Activated naive CD8-positive, alpha-beta T cell (primary cell): ENCODE measurements at regions not wholly inside any gene's neighbourhood (a gene's known extent, or its start where the extent isn't known, plus 50 kb on each side); places are given as distances from the start of the nearest gene placed in this dataset.
"Not testable (repeated sequence)": the region's sequence is repeated elsewhere in the genome, so short reads cannot be mapped to it uniquely, and the experiment has no call there.

Source experiments
- H3K27ac Mint-ChIP-seq: one replicate; pipeline ENCODE4 v1.8.0; 2021; ENCODE audit warnings: mixed read lengths
- H3K27me3 Mint-ChIP-seq: one replicate; pipeline ENCODE4 v1.8.0; 2021; ENCODE audit warnings: mixed read lengths
- H3K36me3 Mint-ChIP-seq: one replicate; pipeline ENCODE4 v1.8.0; 2021; ENCODE audit warnings: mixed read lengths
- H3K4me1 Mint-ChIP-seq: one replicate; pipeline ENCODE4 v1.8.0; 2021; ENCODE audit warnings: low read depth, mixed read lengths
- H3K4me3 Mint-ChIP-seq: one replicate; pipeline ENCODE4 v1.8.0; 2021; ENCODE audit warnings: mild to moderate bottlenecking, mixed read lengths
- H3K9me3 Mint-ChIP-seq: one replicate; pipeline ENCODE4 v1.8.0; 2021; ENCODE audit warnings: low read depth, mixed read lengths

DNA sequence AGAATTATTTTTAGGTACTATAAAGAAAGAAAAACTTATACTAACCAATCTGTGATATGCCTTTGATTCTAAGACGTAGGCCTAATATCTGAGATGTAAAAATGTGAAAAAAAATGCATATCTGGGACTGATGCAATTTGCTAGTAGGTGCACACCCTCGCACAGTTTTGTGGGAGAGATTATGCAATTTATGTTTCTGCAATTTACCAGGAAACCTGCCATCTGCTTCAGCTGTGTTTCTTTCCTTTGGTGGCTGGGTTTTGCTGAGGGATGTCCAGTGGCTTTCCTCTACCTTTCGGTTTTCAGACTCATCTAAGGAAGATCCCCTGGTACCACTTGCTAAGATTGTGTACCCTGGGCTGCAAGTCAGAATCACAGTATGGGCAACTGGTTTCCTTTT, 186.9 kb downstream of the ZFP64 start:
- H3K9me3 Mint-ChIP-seq = no peaks in the 10 kb centered on the region
- no peaks in the 10 kb centered on the region for H3K4me1 Mint-ChIP-seq
- H3K36me3 Mint-ChIP-seq = no peaks in the 10 kb centered on the region
- H3K27me3 Mint-ChIP-seq = peaks cover 8% of the 10 kb centered on the region
- H3K4me3 Mint-ChIP-seq = no peak overlapping the region
- H3K27ac Mint-ChIP-seq = no peak overlapping the region

DNA sequence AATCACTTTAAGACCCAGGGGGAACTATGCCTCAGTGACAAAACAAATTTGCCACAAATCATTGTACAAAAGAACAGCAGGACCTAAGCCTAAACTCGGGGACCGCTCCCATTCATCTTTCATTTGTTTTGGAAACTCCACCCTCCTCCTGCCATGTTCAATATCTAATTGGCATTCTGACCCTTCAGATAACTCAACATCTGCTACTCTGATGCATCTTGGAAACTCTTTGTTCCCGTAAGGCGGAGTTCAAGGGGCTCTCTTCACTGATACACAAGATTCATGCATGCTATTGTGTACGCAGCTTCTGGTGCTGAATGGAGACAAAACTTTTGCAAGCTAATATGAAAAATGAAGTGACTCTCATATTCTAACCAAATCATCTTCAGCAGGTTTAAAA, 187.6 kb downstream of the ZFP64 start:
- H3K9me3 Mint-ChIP-seq = no peaks in the 10 kb centered on the region
- H3K4me1 Mint-ChIP-seq = no peaks in the 10 kb centered on the region
- peaks cover 8% of the 10 kb centered on the region for H3K27me3 Mint-ChIP-seq
- no peaks in the 10 kb centered on the region for H3K36me3 Mint-ChIP-seq
- no peak overlapping the region for H3K27ac Mint-ChIP-seq
- H3K4me3 Mint-ChIP-seq = no peak overlapping the region

DNA sequence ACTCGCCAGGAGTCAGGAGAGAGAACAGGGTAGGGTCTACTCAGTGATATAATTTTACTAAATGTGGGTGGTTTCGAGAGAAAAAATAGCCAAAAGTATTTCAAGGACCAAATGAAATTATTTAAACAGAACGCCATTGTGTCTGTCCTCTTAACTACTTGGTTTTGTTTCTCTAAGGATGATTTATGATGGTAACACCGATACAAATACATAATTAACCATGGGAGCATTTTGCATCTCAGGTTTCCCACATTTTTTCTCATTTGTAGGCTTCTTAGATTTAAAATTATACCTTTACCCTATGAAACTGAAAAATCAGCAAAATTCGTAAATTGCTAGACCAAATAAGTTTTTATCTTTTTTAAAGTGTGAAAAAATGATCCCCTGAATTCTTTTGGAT, 188.2 kb downstream of the ZFP64 start:
- H3K4me3 Mint-ChIP-seq = no peak overlapping the region
- peaks cover 8% of the 10 kb centered on the region for H3K27me3 Mint-ChIP-seq
- no peak overlapping the region for H3K27ac Mint-ChIP-seq

DNA sequence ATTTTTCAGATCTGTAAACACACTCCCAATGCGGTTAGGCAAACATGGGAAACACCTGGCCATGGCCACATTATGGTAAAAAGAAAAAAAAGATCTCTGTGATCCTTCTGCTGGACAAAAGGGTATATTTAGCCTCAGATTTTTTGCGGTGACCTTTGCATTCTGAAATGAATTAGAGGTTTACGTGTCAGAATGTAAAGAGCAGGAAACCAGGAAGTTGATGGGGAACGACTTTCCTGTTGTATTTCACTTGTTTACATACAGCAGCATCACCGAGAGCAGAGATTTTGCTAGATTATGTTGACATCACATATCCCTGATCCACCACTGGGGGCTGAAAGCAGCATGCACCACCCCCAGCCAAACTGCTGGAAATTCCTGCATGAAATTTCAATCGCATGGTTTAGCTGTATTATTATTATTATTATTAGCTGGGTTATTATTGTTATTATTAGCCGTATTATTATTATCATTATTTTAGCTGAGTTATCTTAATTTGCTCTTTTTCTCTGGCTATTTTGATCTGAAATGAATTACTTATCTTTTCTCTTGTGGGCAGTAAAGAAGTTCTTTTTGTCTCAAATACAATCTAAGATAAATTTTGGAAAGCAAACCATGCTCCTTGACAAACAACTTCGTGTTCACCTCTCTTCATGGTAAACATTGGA, 189.4 kb downstream of the ZFP64 start:
- Mint-ChIP-seq H3K4me3 (no peak overlapping the region), H3K27ac (no peak overlapping the region), H3K36me3 (no peaks in the 10 kb centered on the region), H3K4me1 (no peaks in the 10 kb centered on the region), H3K27me3 (peaks cover 8% of the 10 kb centered on the region), H3K9me3 (no peaks in the 10 kb centered on the region)

More for the DNA sequence above, 188.2 kb downstream of the ZFP64 start:
- Mint-ChIP-seq H3K4me1 (no peaks in the 10 kb centered on the region), H3K9me3 (no peaks in the 10 kb centered on the region), H3K36me3 (no peaks in the 10 kb centered on the region)

DNA sequence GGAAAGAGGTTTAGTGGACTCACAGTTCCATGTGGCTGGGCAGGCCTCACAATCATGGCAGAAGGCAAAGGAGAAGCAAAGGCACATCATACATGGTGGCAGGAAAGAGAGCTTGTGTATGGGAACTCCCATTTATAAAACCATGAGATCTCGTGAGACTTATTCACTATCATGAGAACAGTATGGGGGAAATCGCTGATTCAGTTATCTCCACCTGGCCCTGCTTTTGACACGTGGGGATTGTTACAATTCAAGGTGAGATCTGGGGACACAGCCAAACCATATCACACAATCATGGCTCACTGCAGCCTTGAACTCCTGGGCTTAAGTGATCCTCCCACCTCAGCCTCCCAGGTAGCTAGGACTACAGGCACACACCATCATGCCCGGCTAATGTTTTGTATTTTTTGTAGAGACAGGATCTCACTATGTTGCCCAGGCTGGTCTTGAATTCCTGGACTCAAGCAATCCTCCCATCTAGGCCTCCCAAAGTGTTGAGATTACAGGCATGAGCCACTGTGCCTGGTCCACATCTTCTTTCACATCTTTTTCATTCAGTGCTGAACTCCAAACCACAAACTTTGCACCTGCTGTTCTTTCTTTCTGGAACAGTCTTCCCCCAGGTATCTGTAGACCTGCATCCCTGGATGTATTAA, 194.2 kb downstream of the ZFP64 start:
- not testable (repeated sequence) for H3K27me3 Mint-ChIP-seq

DNA sequence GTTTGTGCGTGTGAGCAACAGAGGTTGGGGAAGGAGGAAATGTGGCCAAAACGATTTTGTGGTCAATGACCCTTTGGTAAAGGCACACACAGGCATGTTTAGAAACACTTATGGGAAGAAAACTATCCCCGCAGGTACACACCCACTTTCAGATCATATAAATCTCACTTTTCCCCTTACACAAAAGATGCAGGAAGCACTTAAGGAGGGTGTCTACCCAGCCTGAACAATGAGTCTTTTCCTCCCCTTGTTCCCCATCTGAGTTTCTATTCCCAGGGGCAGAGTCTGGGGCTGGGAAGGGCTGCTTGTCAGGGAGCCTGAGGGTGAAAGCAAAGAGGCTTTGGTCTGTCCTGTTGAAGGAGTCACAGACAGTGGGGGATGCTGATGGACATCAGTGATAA, 193.2 kb upstream of the SALL4 start:
- Mint-ChIP-seq H3K27me3 (no peaks in the 10 kb centered on the region), H3K27ac (no peak overlapping the region), H3K4me3 (no peak overlapping the region), H3K9me3 (no peaks in the 10 kb centered on the region), H3K36me3 (no peaks in the 10 kb centered on the region), H3K4me1 (no peaks in the 10 kb centered on the region)

More for the DNA sequence above, 194.2 kb downstream of the ZFP64 start:
- not testable (repeated sequence) for H3K4me1 Mint-ChIP-seq, H3K27ac Mint-ChIP-seq, H3K36me3 Mint-ChIP-seq, H3K4me3 Mint-ChIP-seq, H3K9me3 Mint-ChIP-seq

DNA sequence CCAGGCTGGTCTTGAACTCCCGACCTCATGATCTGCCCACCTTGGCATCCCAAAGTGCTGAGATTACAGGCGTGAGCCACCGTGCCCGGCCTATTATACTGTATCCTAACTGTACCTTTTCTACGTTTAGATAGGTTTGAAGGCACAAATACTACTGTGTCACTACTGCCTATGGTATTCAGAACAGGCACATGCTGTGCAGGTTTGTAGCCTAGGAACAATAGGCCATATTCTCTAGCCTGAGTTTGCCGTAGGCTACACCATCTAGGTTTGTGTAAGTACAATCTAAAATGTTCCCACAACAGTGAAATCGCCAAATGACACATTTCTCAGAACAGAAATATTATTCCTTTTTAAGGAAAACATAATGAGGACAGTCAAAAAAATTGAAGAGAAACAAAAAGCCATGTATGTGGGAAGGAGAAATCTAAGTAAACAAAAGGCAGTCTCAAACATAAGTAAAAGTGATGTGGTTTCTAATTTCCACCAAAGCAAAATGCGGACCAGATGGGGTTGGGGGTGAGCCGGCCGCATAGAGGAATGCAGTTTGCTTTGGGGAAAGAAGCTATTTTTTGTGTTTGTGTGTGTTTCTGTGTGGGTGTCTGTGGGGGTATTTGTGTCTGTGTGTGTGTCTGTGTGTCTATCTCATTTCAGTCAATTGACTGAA, 192.6 kb upstream of the SALL4 start:
- Mint-ChIP-seq H3K4me3 (no peak overlapping the region), H3K4me1 (no peaks in the 10 kb centered on the region), H3K36me3 (no peaks in the 10 kb centered on the region), H3K27me3 (no peaks in the 10 kb centered on the region), H3K9me3 (no peaks in the 10 kb centered on the region), H3K27ac (no peak overlapping the region)

DNA sequence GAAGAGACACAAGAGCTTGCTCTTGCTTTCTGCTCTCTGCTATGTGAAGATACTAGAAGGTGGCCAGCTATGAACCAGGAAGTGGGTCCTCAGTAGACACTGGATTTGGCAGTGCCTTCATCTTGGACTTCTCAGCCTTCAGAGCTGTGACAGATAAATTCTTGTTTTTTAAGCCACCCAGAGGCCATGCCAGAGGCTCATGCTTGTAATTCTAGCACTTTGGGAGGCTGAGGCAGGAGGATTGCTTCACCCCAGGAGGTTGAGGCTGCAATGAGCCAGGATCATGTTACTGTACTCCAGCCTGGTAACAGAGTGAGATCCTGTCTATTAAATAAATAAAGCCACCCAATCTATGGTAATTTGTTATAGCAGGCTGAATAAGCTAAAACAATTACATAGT, 185.5 kb upstream of the SALL4 start:
- H3K9me3 Mint-ChIP-seq = no peaks in the 10 kb centered on the region
- no peaks in the 10 kb centered on the region for H3K27me3 Mint-ChIP-seq
- H3K4me3 Mint-ChIP-seq = no peak overlapping the region
- H3K36me3 Mint-ChIP-seq = no peaks in the 10 kb centered on the region
- H3K4me1 Mint-ChIP-seq = no peaks in the 10 kb centered on the region
- no peak overlapping the region for H3K27ac Mint-ChIP-seq

DNA sequence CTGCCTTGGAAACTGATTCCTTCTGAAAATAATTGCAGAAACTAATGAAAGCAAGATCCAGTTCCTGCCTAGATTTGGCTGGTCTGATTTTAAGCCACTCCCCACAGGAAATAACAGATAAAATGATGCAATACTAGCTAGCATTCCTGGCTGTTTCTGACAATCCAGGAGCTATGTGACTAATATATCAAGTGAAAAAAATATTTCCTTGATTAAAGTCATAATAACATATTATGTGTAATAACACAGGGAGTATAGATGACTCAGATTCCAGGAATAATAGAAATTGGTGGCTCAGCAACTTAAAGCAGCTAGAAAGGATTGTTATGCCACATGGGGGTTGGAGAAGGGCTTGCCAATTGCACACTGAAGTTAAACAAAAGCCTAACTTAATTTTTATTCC, 182.7 kb upstream of the SALL4 start:
- no peaks in the 10 kb centered on the region for H3K9me3 Mint-ChIP-seq
- H3K36me3 Mint-ChIP-seq = no peaks in the 10 kb centered on the region
- H3K4me1 Mint-ChIP-seq = no peaks in the 10 kb centered on the region
- no peaks in the 10 kb centered on the region for H3K27me3 Mint-ChIP-seq
- no peak overlapping the region for H3K27ac Mint-ChIP-seq
- no peak overlapping the region for H3K4me3 Mint-ChIP-seq

DNA sequence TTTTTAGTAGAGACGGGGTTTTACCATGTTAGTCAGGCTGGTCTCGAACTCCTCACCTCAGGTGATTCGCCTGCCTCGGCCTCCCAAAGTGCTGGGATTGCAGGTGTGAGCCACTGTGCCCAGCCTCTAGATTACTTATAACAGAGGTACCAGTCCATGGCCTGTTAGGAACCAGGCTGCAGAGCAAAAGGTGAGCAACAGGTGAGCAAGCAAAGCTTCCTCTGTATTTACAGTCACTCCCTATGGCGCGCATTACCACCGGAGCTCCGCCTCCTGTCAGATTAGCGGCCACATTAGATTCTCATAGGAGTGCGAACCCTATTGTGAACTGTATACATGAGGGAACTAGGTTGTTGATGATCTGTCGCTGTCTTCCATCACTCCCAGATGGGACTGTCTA, 178.0 kb upstream of the SALL4 start:
- no peaks in the 10 kb centered on the region for H3K9me3 Mint-ChIP-seq
- no peak overlapping the region for H3K4me3 Mint-ChIP-seq
- H3K27me3 Mint-ChIP-seq = no peaks in the 10 kb centered on the region
- H3K27ac Mint-ChIP-seq = no peak overlapping the region
- no peaks in the 10 kb centered on the region for H3K4me1 Mint-ChIP-seq
- H3K36me3 Mint-ChIP-seq = peaks cover 6% of the 10 kb centered on the region

DNA sequence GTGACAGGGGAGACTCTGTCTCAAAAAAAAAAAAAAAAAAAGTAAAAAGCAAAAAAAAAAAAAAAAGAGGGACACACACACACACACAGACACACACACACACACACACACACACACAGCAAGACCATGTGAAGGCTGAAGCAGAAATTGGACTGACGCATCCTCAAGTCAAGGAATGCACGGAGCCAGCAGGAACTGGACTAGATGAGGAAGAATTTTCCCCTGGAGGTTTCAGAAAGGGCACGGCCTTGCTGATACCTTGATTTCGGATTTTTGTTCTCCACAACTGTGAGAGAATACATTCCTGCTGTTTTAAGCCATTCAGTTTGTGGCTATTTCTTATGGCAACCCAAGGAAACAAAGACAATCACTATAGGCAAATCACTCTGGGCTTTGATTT, 176.9 kb upstream of the SALL4 start:
- peaks cover 6% of the 10 kb centered on the region for H3K36me3 Mint-ChIP-seq
- H3K4me1 Mint-ChIP-seq = no peaks in the 10 kb centered on the region
- H3K9me3 Mint-ChIP-seq = no peaks in the 10 kb centered on the region
- H3K4me3 Mint-ChIP-seq = no peak overlapping the region
- H3K27ac Mint-ChIP-seq = no peak overlapping the region
- H3K27me3 Mint-ChIP-seq = no peaks in the 10 kb centered on the region

DNA sequence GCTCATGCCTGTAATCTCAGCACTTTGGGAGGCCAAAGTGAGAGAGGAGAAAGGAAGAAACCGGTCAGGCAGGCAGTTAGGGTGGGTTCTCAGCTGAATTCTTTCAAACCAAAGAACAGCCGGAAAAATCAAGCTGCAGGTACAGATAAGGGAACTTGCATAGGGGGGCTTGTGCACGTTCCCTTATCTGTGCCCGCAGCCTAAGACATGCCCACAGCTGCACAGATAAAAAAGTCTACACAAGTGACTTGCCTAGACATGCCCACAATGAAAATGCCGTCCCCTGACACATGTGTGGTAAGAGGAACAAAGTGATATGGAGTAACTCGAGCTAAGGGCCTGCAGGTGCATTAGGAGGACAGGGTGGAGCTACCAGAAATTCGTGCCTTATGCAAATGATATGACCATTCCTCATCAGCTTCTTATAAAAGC, 175.8 kb upstream of the SALL4 start:
- Mint-ChIP-seq H3K9me3 (no peaks in the 10 kb centered on the region), H3K27me3 (no peaks in the 10 kb centered on the region), H3K4me1 (no peaks in the 10 kb centered on the region), H3K4me3 (no peak overlapping the region), H3K36me3 (peaks cover 6% of the 10 kb centered on the region), H3K27ac (no peak overlapping the region)

DNA sequence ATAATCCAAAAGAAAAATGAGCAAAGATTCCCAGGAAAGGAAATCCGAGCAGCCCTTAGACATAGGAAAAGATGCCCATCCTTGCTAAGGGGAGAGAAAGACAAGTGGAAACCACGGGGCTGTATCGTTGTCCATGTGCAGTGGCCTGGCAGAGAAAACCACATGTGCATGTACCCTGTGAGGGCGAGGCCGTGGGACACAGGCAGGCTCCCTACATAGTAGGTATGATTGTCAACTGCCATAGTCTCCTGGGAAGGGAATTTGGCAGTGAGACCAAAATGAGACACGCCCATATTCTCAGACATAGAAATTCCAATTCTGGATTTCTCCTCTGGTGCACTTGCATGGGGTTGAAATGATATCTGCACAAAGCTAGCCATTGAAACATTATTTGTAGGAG, 169.7 kb upstream of the SALL4 start:
- H3K4me1 Mint-ChIP-seq = no peaks in the 10 kb centered on the region
- no peaks in the 10 kb centered on the region for H3K9me3 Mint-ChIP-seq
- no peaks in the 10 kb centered on the region for H3K27me3 Mint-ChIP-seq
- H3K27ac Mint-ChIP-seq = no peak overlapping the region
- no peak overlapping the region for H3K4me3 Mint-ChIP-seq
- peaks cover 2% of the 10 kb centered on the region for H3K36me3 Mint-ChIP-seq

DNA sequence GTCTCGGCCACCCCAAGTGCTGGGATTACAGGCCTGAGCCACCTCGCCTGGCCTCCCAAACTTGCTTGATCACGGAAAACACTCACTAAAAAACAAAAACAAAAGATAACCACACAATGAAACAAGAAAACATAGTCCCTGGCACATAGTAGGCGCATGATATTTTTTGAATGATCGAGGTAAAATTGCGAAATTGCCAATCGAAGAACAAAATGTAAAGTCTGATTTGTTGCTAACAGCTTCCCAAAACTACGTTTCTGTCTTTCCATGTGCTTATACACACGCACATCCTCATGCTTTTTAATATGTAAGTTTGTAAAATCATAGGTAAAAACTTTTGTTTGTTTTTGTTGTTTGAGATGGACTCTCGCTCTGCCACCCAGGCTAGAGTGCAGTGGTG, 168.5 kb upstream of the SALL4 start:
- H3K27me3 Mint-ChIP-seq = no peaks in the 10 kb centered on the region
- H3K27ac Mint-ChIP-seq = no peak overlapping the region
- no peaks in the 10 kb centered on the region for H3K4me1 Mint-ChIP-seq
- H3K9me3 Mint-ChIP-seq = no peaks in the 10 kb centered on the region
- no peaks in the 10 kb centered on the region for H3K36me3 Mint-ChIP-seq
- H3K4me3 Mint-ChIP-seq = no peak overlapping the region

DNA sequence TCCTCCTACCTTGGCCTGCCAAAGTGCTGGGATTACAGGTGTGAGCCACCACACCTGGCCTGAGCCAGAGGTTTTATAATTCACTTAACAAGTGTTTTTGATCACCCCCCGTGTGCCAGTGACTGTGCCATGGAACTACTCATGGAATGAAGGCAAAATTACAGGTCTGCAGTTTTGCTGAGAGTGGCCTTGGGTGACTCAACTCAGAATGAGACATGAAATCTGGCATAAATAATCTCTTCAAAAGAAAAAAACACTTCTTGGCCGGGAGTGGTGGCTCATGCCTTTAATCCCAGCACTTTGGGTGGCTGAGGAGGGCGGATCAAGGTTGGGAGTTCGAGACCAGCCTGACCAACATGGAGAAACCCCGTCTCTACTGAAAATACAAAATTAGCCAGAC, 166.9 kb upstream of the SALL4 start:
- no peak overlapping the region for H3K4me3 Mint-ChIP-seq
- H3K9me3 Mint-ChIP-seq = no peaks in the 10 kb centered on the region
- H3K4me1 Mint-ChIP-seq = no peaks in the 10 kb centered on the region
- H3K27me3 Mint-ChIP-seq = no peaks in the 10 kb centered on the region
- no peak overlapping the region for H3K27ac Mint-ChIP-seq
- H3K36me3 Mint-ChIP-seq = no peaks in the 10 kb centered on the region

DNA sequence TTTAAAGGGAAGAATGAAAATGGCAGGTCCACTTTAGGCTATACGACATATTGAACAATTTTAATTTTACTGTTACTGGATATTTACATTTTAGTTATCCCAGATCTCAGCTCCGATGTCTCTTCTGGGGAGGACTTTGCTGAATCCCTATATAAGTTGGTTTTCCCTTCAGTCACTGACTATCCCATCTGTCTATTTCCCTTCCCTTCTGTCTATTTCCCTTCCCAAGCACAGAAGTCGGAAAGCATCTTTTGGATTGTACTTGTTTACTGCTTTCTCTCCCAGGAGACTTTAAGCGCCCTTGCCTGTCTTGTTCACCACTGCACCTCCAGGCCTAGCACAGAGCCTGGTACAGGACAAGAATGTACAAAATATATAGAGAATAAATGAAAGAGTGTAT, 165.8 kb upstream of the SALL4 start:
- peaks cover 2% of the 10 kb centered on the region for H3K27me3 Mint-ChIP-seq
- H3K4me1 Mint-ChIP-seq = no peaks in the 10 kb centered on the region
- no peaks in the 10 kb centered on the region for H3K9me3 Mint-ChIP-seq
- no peak overlapping the region for H3K4me3 Mint-ChIP-seq
- no peaks in the 10 kb centered on the region for H3K36me3 Mint-ChIP-seq
- H3K27ac Mint-ChIP-seq = no peak overlapping the region
